Adrenal gland (tissue), 9 donors: ENCODE measurements at regions not wholly inside any gene's neighbourhood (a gene's known extent, or its start where the extent isn't known, plus 50 kb on each side); places are given as distances from the start of the nearest gene placed in this dataset.

ENCODE experiments used
- DNase-seq, 7 donors: peaks; one replicate each; pipeline ENCODE4 v3.0.0-alpha.2; 2019 to 2020
- H3K27ac ChIP-seq, 5 donors: fragments of 200-600 bp; sonication (generic) in 4 of 5; 1 replicate in 3 of 5; 2 replicates in 2 of 5; pipeline versions ENCODE4 v1.5.1 to v1.8.0; 2016 to 2020; ENCODE audit warnings: mild to moderate bottlenecking in 1 of 5
- H3K27me3 ChIP-seq: fragments of 200-600 bp; 2 replicates; pipeline ENCODE4 v1.8.0; 2021
- H3K36me3 ChIP-seq, 2 donors: fragments of 200-600 bp; replicated peaks in 1 of 2; 1 replicate in 1 of 2; 2 replicates in 1 of 2; pipeline versions ENCODE4 v1.5.1 to v1.8.0; 2018 to 2022
- H3K4me1 ChIP-seq, 2 donors: fragments of 200-600 bp; replicated peaks in 1 of 2; 1 replicate in 1 of 2; 2 replicates in 1 of 2; pipeline versions ENCODE4 v1.5.1 to v1.8.0; 2018 to 2021
- H3K4me3 ChIP-seq, 4 donors: fragments of 200-600 bp; sonication (generic) in 3 of 4; one replicate each; pipeline ENCODE4 v1.5.1; 2016 to 2018
- H3K9me3 ChIP-seq, 3 donors: fragments of 200-600 bp; sonication (generic) in 1 of 3; replicated peaks in 1 of 3; 1 replicate in 2 of 3; 2 replicates in 1 of 3; pipeline versions ENCODE4 v1.5.1 to v1.8.0; 2016 to 2021
- POLR2A ChIP-seq, 2 donors: fragments of 450-650 bp; IDR thresholded peaks; one replicate each; pipeline ENCODE4 v1.6.1; 2017; ENCODE audit warnings: antibody characterized with exemption in 2 of 2, mild to moderate bottlenecking in 2 of 2, moderate library complexity in 1 of 2
- WGBS, 4 donors: extraction: QIAGEN DNeasy Blood & Tissue Kit in 2 of 4; methylation state at CpG; one replicate each; pipeline versions ENCODE4 v1.1.5 to v1.1.7; 2013 to 2017; 5-methylcytosine and 5-hydroxymethylcytosine counted together
- intact Hi-C, 2 donors: fragments of 100-400 bp; cut with DNase I; formaldehyde crosslinking; loops; one replicate each; pipeline versions ENCODE4 v1.14.1 to v1.15.0; 2022 to 2023
- TF ChIP-seq, protein P1 (sequence below), 6 experiments: fragments of 450-650 bp in 4 of 6; fragments of 200-600 bp in 2 of 6; sonication (generic) in 1 of 6; IDR thresholded peaks; 1 replicate in 5 of 6; 2 replicates in 1 of 6; pipeline versions ENCODE4 v1.5.1 to v1.8.0; 2016 to 2021; ENCODE audit warnings: antibody characterized with exemption in 6 of 6, mild to moderate bottlenecking in 2 of 6, moderate library complexity in 1 of 6
- donor health status: healthy with polysubstance abuse.
- donor health status: Bipolar disorder and iron deficiency.
- donor health status: DM: yes; HTN: yes; CAD: no.
- donor health status: DM: no; HTN: no; CAD: no.
- donor health status: DM: no; HTN: no; CAD: no.

GRCh38 chr6:45808042-45808645 lies 207.5 kb downstream of the CLIC5 start:
- Histone ChIP-seq H3K4me1 (peaks cover 0 to 4% of the 10 kb centered on the region in 2 donors), H3K9me3 (no peaks in the 10 kb centered on the region), H3K27ac (no peak overlapping the region), H3K36me3 (no peaks in the 10 kb centered on the region), H3K4me3 (no peak overlapping the region), H3K27me3 (peaks cover 9% of the 10 kb centered on the region)
- TF ChIP-seq, protein P1, sequence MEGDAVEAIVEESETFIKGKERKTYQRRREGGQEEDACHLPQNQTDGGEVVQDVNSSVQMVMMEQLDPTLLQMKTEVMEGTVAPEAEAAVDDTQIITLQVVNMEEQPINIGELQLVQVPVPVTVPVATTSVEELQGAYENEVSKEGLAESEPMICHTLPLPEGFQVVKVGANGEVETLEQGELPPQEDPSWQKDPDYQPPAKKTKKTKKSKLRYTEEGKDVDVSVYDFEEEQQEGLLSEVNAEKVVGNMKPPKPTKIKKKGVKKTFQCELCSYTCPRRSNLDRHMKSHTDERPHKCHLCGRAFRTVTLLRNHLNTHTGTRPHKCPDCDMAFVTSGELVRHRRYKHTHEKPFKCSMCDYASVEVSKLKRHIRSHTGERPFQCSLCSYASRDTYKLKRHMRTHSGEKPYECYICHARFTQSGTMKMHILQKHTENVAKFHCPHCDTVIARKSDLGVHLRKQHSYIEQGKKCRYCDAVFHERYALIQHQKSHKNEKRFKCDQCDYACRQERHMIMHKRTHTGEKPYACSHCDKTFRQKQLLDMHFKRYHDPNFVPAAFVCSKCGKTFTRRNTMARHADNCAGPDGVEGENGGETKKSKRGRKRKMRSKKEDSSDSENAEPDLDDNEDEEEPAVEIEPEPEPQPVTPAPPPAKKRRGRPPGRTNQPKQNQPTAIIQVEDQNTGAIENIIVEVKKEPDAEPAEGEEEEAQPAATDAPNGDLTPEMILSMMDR (IDR thresholded peaks at IDR 0.05), result no peak
- TF ChIP-seq POLR2A (IDR thresholded peaks at IDR 0.05), result no peak
- no peak for DNase-seq
- WGBS, 4 donors, result 75 to 82% (median 80%) methylated on average over 7 of the region's 7 CpGs
- intact Hi-C loops, result no loop called here

DNA sequence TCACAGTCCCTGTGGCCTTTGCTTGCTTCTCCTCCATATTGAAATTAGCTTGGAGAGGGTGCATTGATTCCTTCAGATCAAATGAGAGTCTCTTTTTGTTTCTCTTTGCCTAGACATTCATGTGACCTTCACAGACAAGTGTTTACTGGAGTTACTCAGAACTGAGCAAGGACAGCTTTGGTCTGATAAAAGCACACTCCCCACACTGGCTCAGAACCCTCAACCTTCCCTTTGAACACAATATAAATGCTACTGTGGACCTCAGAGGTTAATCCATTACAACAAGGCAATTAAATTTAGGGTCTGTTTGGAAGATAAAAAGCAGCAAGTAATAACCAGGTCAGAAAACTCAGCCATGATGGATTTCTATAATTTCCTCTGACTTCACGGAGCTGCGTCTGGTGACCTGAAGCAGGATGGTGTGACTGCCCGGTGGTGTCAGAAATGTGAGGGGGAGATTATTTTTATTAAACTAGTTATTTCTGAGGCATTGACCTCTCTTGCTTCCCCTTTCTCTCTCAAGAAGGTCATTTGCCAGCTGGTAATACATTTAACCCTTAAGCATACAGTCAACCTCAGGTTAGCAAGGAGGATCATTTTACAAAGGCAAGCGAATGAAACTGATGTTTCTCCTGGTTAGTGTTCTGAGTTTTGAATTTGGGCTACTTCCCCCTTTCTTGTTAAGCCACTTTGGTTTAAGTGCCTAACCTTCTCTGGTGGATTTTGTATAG lies 208.2 kb downstream of the CLIC5 start:
- intact Hi-C loops, result no loop called here
- peaks cover 0 to 4% of the 10 kb centered on the region in 2 donors for H3K4me1 ChIP-seq

GRCh38 chr6:45806172-45806571 lies 209.5 kb downstream of the CLIC5 start:
- WGBS, 4 donors, result 75 to 89% (median 77%) methylated on average over 1 of the region's 1 CpG
- H3K4me3 ChIP-seq, result no peak overlapping the region
- intact Hi-C loops, result no loop called here
- no peak for TF ChIP-seq POLR2A (IDR thresholded peaks at IDR 0.05)
- TF ChIP-seq, protein P1 (IDR thresholded peaks at IDR 0.05), result no peak
- H3K9me3 ChIP-seq, result no peaks in the 10 kb centered on the region
- H3K27me3 ChIP-seq, result no peaks in the 10 kb centered on the region
- peaks cover 0 to 4% of the 10 kb centered on the region in 2 donors for H3K4me1 ChIP-seq
- no peaks in the 10 kb centered on the region for H3K36me3 ChIP-seq
- no peak overlapping the region for H3K27ac ChIP-seq
- DNase-seq, result no peak

More for the DNA sequence above, 208.2 kb downstream of the CLIC5 start:
- no peak for DNase-seq
- Histone ChIP-seq H3K27ac (no peak overlapping the region), H3K36me3 (no peaks in the 10 kb centered on the region), H3K4me3 (no peak overlapping the region), H3K9me3 (no peaks in the 10 kb centered on the region), H3K27me3 (peaks cover 7% of the 10 kb centered on the region)
- no peak for TF ChIP-seq POLR2A (IDR thresholded peaks at IDR 0.05)
- TF ChIP-seq, protein P1 (IDR thresholded peaks at IDR 0.05), result no peak
- WGBS, 4 donors, result 46 to 66% (median 56%) methylated on average over 4 of the region's 4 CpGs

- H3K27me3 ChIP-seq, result no peaks in the 10 kb centered on the region
- DNase-seq, result no peak
- no peaks in the 10 kb centered on the region for H3K36me3 ChIP-seq
- peaks cover 0 to 4% of the 10 kb centered on the region in 2 donors for H3K4me1 ChIP-seq
- no peaks in the 10 kb centered on the region for H3K9me3 ChIP-seq
- intact Hi-C loops, result no loop called here
- 80 to 85% (median 84%) methylated on average over 4 of the region's 4 CpGs for WGBS, 4 donors
- no peak for TF ChIP-seq POLR2A (IDR thresholded peaks at IDR 0.05)
- TF ChIP-seq, protein P1 (IDR thresholded peaks at IDR 0.05), result no peak
- H3K27ac ChIP-seq, result no peak overlapping the region
- H3K4me3 ChIP-seq, result no peak overlapping the region
Measured at GRCh38 chr6:45803071-45803470, 212.6 kb downstream of the CLIC5 start.
